SKM-1 (cell line): ENCODE measurements at regions not wholly inside any gene's neighbourhood (a gene's known extent, or its start where the extent isn't known, plus 50 kb on each side); places are given as distances from the start of the nearest gene placed in this dataset.

Experiments used
- DNase-seq: peaks from one replicate; lab custom pipeline; 2025; ENCODE audit not compliant: unreplicated experiment; lab: John Stamatoyannopoulos, UW

DNA sequence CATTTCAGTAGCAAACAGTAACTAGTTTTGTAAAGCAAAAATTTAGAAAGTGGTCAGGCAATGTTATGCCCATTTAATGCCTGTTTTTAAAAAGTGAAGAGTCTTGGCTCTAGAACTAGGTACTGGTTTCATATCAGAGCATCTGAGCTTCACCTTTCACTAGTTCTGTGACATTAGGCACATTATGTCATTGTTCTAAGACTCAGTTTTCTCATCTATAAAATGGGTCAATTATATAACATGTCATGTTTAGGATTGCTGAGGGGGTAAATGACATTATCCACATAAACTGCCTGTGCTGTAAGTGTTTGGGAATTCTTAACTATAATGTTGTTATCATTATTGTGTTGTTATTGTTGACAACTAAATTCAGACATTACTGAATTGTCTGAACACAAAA is 235.6 kb upstream of the ZC3H12C start:
- DNase-seq: no peak

DNA sequence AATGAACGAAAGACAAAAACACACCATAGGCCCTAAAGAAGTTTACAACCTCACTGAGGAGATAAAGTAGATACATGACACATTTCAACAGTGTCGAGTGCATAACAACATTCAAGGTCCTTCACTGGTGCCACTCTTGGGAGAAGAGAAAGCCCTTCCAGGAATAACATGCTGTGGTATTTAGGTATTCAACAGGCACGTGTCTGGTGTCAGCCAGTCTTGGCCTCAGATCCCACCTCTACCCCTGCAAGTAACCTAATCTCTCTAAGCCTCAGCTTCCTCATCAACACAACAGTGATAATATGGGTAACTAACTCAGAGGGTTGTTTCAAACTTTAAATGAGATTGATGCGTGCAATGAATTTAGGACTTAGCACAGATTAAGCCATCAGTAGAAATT is 235.0 kb upstream of the ZC3H12C start:
- no peak for DNase-seq

- no peak for DNase-seq
Observed at GRCh38 chr11:109859045-109859724, 234.0 kb upstream of the ZC3H12C start.

DNA sequence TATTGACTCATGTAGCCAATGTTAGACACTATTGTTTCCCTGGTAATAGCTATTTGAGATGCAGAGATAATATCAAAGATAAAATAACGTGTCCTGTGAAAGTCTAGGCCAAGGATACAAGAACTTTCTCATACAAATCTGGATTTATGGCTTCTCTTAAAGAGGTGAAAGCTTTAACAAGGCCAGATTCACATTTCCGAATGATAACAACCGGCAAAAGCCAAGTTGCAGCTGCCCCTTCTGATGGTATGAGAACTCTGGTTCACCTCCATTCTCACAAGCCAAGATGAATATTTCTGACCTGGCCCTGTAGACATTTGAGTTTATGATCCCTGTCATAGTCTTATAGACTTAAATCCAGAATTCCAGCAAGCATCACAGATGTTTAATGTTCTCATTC is 230.4 kb upstream of the ZC3H12C start:
- DNase-seq: no peak

DNA sequence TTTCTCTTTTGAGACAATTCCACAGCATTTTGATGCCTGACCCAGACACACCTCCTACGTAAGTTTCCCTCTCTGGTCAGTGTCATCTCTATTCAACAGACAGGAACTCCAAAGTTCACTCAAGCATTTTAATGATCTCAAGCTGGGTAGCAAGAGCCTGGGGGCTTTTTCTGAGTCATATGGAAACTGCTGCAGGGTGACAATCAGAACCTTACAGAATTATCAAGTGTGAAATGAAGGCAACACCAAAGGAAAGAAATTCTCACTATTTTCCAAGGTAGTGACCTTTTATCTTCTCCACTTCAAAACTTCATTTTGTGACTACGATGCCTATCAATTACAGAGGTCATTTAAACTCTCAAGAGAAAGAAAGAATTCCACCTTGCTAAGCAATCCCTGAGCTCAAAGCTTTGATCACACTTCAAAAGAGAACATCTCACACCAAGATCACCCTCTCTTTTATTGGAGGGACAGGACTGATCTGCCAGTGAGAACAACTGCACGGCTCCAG is 229.0 kb upstream of the ZC3H12C start:
- no peak for DNase-seq

- DNase-seq: no peak
Observed at GRCh38 chr11:109864834-109865547, 228.2 kb upstream of the ZC3H12C start.

GRCh38 chr11:109865548-109866186 is 227.5 kb upstream of the ZC3H12C start:
- no peak for DNase-seq

GRCh38 chr11:109867784-109868183 is 225.4 kb upstream of the ZC3H12C start:
- no peak for DNase-seq

- no peak for DNase-seq
Observed at GRCh38 chr11:109869536-109869935, 223.7 kb upstream of the ZC3H12C start.

DNA sequence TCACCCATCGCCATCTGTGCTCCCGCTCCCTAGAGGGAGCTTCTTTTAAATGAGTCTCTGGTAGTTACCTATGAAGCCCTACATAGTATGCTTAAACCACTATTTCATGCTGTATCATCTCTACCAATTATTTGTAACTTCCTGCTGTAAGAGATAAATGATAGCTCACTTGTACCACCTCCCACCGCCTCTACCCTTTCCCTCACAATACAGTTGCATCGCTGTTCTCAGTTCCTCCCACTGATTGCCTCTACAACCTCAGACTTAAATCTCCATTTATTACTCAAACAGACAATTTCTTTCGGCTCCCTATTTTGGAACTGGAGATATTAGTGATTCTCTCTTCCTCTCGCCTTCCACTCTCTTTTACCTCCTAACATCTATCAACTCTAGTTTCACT is 222.9 kb upstream of the ZC3H12C start:
- DNase-seq: no peak

DNA sequence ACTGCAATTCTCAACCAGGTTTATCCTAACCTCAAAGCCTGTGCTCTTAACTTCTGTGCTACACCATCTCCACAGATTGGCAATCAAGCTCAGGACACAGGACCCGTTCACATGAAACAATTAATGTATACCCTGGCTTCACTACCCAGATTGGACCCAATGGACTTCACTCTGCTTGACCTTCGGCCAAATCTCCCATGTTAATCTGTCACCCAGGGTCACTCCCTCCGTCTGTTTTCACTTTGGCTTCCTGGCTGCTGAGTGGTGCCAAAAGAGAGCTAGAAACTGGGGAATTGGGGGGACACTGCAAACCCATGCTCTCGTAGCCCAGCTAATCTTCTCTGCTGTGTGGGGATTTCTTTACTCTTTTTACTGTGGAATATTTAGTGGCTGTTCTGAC is 216.1 kb upstream of the ZC3H12C start:
- DNase-seq: no peak

DNA sequence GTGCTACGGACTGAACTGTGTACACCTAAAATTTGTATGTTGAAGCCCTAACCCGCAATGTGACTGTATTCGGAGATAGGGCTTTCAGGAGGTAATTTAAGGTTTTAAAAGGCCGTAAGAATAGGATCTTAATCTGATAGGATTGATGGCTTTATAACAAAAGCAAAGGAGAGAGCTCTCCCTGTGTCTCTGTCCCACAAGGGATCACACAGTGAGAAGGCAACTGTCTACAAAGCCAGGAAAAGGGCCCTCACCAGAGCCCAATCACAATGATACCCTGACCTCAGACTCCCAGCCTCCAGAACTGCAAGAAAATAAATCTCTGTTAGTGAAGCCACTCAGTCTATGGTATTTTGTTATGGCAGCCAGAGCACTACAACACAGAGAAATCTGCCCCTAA is 208.7 kb upstream of the ZC3H12C start:
- DNase-seq: no peak

DNA sequence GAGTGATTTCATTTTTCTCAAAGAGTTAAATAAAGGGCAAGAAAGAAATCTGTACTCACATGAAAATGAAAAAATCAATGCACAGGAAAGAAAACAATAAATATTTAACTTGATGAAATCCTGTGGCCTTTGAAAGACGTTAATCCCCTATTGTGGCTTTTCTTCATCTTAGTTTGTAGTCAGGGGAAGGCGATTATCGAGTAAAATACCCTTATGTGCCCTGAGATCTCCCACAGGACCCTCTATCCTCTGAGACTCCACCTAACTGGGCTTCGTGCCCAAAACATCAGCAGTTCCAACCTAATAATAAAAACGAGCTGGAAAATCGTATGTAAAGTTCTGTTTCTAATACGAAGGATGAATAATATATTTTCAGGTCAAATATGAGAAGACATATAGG is 208.2 kb upstream of the ZC3H12C start:
- no peak for DNase-seq

DNA sequence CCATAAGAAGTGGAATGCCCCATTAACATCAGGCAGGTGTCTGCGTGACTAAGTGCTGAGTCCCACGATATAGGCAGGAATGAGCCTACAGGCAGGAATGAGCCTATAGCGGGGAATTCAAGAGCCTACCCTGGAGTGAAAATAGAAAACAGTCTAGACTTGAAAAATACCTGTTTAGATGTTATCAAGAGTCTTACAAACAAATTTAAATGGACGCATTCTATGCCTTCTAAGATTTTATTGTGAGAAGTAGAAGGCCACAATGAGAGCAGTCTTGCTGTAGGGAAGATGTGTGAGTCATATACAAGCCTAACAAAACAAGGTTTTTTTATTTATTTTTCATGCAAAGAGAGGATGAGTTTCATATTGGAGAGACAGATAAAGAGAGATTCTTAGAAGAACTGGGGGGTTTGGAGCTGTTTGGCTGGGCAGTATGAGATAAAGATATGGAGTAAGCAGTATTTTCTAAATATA is 200.8 kb upstream of the ZC3H12C start:
- DNase-seq: no peak

- no peak for DNase-seq
Observed at GRCh38 chr11:109894242-109894641, 198.9 kb upstream of the ZC3H12C start.

- DNase-seq: no peak
Observed at GRCh38 chr11:109898592-109898991, 194.6 kb upstream of the ZC3H12C start.

- no peak for DNase-seq
Observed at GRCh38 chr11:109902764-109903433, 190.3 kb upstream of the ZC3H12C start.

- no peak for DNase-seq
Observed at GRCh38 chr11:109911488-109911887, 181.7 kb upstream of the ZC3H12C start.

- DNase-seq: no peak
Observed at GRCh38 chr11:109914038-109914437, 179.2 kb upstream of the ZC3H12C start.

DNA sequence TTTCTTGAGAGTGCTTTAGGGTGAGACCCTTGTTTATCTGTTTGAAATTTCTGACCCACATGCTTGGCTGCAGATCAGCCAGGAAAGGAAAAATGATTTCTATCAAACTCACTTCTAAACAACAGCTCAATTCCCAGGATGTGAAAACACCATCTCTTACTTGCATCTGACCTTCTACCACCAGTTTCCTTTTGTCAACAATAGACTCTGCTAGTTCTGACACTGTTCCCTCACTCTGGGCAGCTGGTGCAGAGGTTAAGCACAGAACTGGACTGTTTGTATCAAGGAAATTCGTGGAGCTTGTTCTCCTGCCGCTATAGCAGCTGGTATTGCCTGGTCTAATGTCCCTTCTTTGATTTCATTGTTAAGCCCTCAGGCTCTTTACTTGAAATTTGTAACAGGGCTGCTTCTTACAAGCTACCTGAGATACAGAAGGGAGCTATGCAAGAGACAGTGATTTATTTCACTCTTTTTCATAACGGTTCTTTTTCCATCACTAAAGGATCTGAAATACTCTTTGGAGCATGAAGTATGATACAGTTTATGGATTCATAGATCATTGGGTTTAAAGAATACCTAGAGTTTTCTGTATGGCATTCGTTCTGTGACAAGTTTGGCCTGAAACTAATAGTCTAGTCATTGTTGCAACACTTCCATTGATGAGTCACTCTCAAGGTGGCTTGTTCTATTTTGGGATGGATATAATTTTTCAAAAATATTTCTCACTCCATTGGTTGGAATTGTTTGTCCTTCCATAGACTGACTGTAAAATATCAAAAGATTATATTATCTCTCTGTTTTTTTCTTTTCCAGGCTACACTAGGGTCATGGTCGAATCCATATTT is 178.2 kb upstream of the ZC3H12C start:
- DNase-seq: no peak

GRCh38 chr11:109926941-109927340 is 166.3 kb upstream of the ZC3H12C start:
- no peak for DNase-seq
